IMR-90 (cell line): ENCODE measurements at regions not wholly inside any gene's neighbourhood (a gene's known extent, or its start where the extent isn't known, plus 50 kb on each side); places are given as distances from the start of the nearest gene placed in this dataset.

Experiments
- ATAC-seq: fragments of 200-7000 bp; cut with Tn5 transposase; 2 replicates; pipeline ENCODE4 v1.9.1; 2020; ENCODE audit warnings: low read depth, mild to moderate bottlenecking, moderate library complexity
- BruUV-seq: library from RNA; stranded (reverse); fragments of 400-500 nt; replicated peaks from 2 replicates; lab custom pipeline; 2021; lab: Mats Ljungman, UMichigan
- CTCF ChIA-PET: fragments of 300-600 bp; formaldehyde crosslinking; extraction: SDS; loops from one replicate; lab custom pipeline; 2021; ENCODE audit warnings: antibody characterized with exemption; lab: Yijun Ruan, JAX
- POLR2A ChIA-PET: fragments of 300-600 bp; sonication (Branson Sonifier 250); formaldehyde crosslinking; loops from one replicate; lab custom pipeline; 2022; ENCODE audit warnings: antibody characterized with exemption; ENCODE audit not compliant: unreplicated experiment; lab: Charles Lee
- DNase-seq: peaks from one replicate; pipeline ENCODE4 v3.0.0; 2013
- H2AFZ ChIP-seq: replicated peaks from 2 replicates; pipeline ENCODE3; 2013; ENCODE audit warnings: low read length, mild to moderate bottlenecking; ENCODE audit not compliant: poor library complexity
- H2AK5ac ChIP-seq: 2 replicates; pipeline ENCODE4 v1.6.1; 2013; ENCODE audit warnings: low read depth, low read length, inconsistent platforms
- H2AK9ac ChIP-seq: replicated peaks from 2 replicates; pipeline ENCODE3; 2013; ENCODE audit warnings: mild to moderate bottlenecking, low read depth, low read length, moderate library complexity; ENCODE audit not compliant: poor library complexity
- H2BK120ac ChIP-seq: 2 replicates; pipeline ENCODE4 v1.6.1; 2013; ENCODE audit warnings: low read depth, low read length, inconsistent platforms
- H2BK15ac ChIP-seq: 3 replicates; pipeline ENCODE4 v1.6.1; 2013; ENCODE audit warnings: low read depth, low read length, inconsistent platforms
- H2BK20ac ChIP-seq: 2 replicates; pipeline ENCODE4 v1.6.1; 2013; ENCODE audit warnings: low read depth, mild to moderate bottlenecking, inconsistent platforms, low read length, moderate library complexity
- H2BK5ac ChIP-seq: 2 replicates; pipeline ENCODE4 v1.6.1; 2013; ENCODE audit warnings: mild to moderate bottlenecking, low read depth, low read length, inconsistent platforms; ENCODE audit not compliant: poor library complexity, severe bottlenecking
- H3K14ac ChIP-seq: replicated peaks from 2 replicates; pipeline ENCODE4 v1.6.1; 2013; ENCODE audit warnings: low read depth, low read length, inconsistent platforms
- H3K18ac ChIP-seq: 2 replicates; pipeline ENCODE4 v1.6.1; 2013; ENCODE audit warnings: low read depth, low read length, control low read depth
- H3K23ac ChIP-seq: 2 replicates; pipeline ENCODE4 v1.6.1; 2013; ENCODE audit warnings: low read depth, low read length, inconsistent platforms
- H3K27ac ChIP-seq: 2 replicates; pipeline ENCODE4 v1.5.1; 2013; ENCODE audit warnings: mild to moderate bottlenecking, control low read depth, low read length; ENCODE audit not compliant: insufficient read depth
- H3K27me3 ChIP-seq: 2 replicates; pipeline ENCODE4 v1.6.1; 2013; ENCODE audit warnings: low read length; ENCODE audit not compliant: control insufficient read depth, insufficient read depth
- H3K36me3 ChIP-seq: 2 replicates; pipeline ENCODE4 v1.6.1; 2013; ENCODE audit warnings: low read length, mixed read lengths; ENCODE audit not compliant: control insufficient read depth, insufficient read depth
- H3K4ac ChIP-seq: 2 replicates; pipeline ENCODE4 v1.6.1; 2013; ENCODE audit warnings: low read depth, low read length, inconsistent platforms
- H3K4me1 ChIP-seq: 2 replicates; pipeline ENCODE4 v1.6.1; 2013; ENCODE audit warnings: low read length, mixed read lengths; ENCODE audit not compliant: control insufficient read depth, insufficient read depth
- H3K4me2 ChIP-seq: 2 replicates; pipeline ENCODE4 v1.6.1; 2013; ENCODE audit warnings: low read depth, mild to moderate bottlenecking, control low read depth, low read length, moderate library complexity
- H3K4me3 ChIP-seq: 2 replicates; pipeline ENCODE4 v1.5.1; 2013; ENCODE audit warnings: low read depth, mild to moderate bottlenecking, control low read depth, low read length, moderate library complexity; ENCODE audit not compliant: insufficient read depth
- H3K56ac ChIP-seq: 2 replicates; pipeline ENCODE4 v1.6.1; 2013; ENCODE audit warnings: low read length, inconsistent platforms; ENCODE audit not compliant: insufficient read depth; ENCODE audit errors: extremely low read depth
- H3K79me1 ChIP-seq, 2 experiments: 2 replicates each; pipeline ENCODE4 v1.6.1; 2013; ENCODE audit warnings: low read length in 2 of 2, inconsistent platforms in 1 of 2, low read depth in 1 of 2
- H3K9ac ChIP-seq: 2 replicates; pipeline ENCODE4 v1.6.1; 2013; ENCODE audit warnings: low read depth, low read length, control low read depth
- H3K9me1 ChIP-seq: 2 replicates; pipeline ENCODE4 v1.6.1; 2013; ENCODE audit warnings: low read length, inconsistent platforms; ENCODE audit not compliant: insufficient read depth
- H3K9me3 ChIP-seq: 2 replicates; pipeline ENCODE4 v1.6.1; 2013; ENCODE audit warnings: low read length; ENCODE audit not compliant: control insufficient read depth, insufficient read depth
- H4K20me1 ChIP-seq: 2 replicates; pipeline ENCODE4 v1.6.1; 2013; ENCODE audit warnings: low read length, inconsistent platforms; ENCODE audit not compliant: insufficient read depth
- H4K5ac ChIP-seq: 2 replicates; pipeline ENCODE4 v1.6.1; 2013; ENCODE audit warnings: mild to moderate bottlenecking, low read depth, low read length, control low read depth
- H4K8ac ChIP-seq, 2 experiments: 2 replicates each; pipeline ENCODE4 v1.6.1; 2013; ENCODE audit warnings: low read depth in 2 of 2, low read length in 2 of 2, control low read depth in 1 of 2, inconsistent platforms in 1 of 2
- H4K91ac ChIP-seq: 2 replicates; pipeline ENCODE4 v1.6.1; 2013; ENCODE audit warnings: low read depth, low read length, inconsistent platforms; ENCODE audit not compliant: insufficient read depth
- FOS ChIP-seq: fragments of 150-350 bp; IDR thresholded peaks from 2 replicates; pipeline ENCODE4 v1.6.1; 2016; ENCODE audit warnings: low read depth, low read length
- MAZ ChIP-seq: IDR thresholded peaks from 2 replicates; pipeline ENCODE4 v1.6.1; 2012; ENCODE audit warnings: low read depth, mild to moderate bottlenecking, low read length, improper control_type of control experiment, moderate library complexity, borderline replicate concordance
- MXI1 ChIP-seq: IDR thresholded peaks from 2 replicates; pipeline ENCODE4 v1.6.1; 2012; ENCODE audit warnings: low read depth, mild to moderate bottlenecking, low read length, moderate library complexity, borderline replicate concordance
- NFE2L2 ChIP-seq: fragments of 150-350 bp; IDR thresholded peaks from 2 replicates; pipeline ENCODE4 v1.6.1; 2016; ENCODE audit warnings: low read depth, mild to moderate bottlenecking, low read length
- POLR2A ChIP-seq: IDR thresholded peaks from 2 replicates; pipeline ENCODE4 v1.6.1; 2012; ENCODE audit warnings: mild to moderate bottlenecking, low read depth, low read length
- RAD21 ChIP-seq: IDR thresholded peaks from 2 replicates; pipeline ENCODE4 v1.6.1; 2012; ENCODE audit warnings: low read length, improper control_type of control experiment
- SMC3 ChIP-seq: fragments of 150-350 bp; IDR thresholded peaks from 2 replicates; pipeline ENCODE4 v1.6.1; 2016; ENCODE audit warnings: low read depth, mild to moderate bottlenecking, antibody characterized with exemption, low read length, moderate library complexity
- WGBS, 2 experiments: methylation state at CpG; one replicate each; pipeline versions ENCODE4 v1.1.5 to v1.1.7; 2013; ENCODE audit warnings: missing lambda C conversion rate in 2 of 2; ENCODE audit not compliant: insufficient read length in 1 of 2; ENCODE audit errors: extremely low coverage in 2 of 2; 5-methylcytosine and 5-hydroxymethylcytosine counted together
- dilution Hi-C: fragments of 300-500 bp; cut with HindIII; formaldehyde crosslinking; loops from one replicate; pipeline ENCODE4 v1.14.3; 2018; ENCODE audit warnings: low sequenced_read_pairs; ENCODE audit not compliant: unreplicated experiment
- in situ Hi-C: fragments of 300-500 bp; cut with MboI; formaldehyde crosslinking; loops from 3 replicates; pipeline ENCODE4 v1.14.3; 2019; ENCODE audit warnings: low sequenced_read_pairs, inconsistent platforms, mixed read lengths
- intact Hi-C: fragments of 100-400 bp; cut with micrococcal nuclease; formaldehyde crosslinking; loops from 2 replicates; pipeline ENCODE4 v1.10.0; 2022

- peak overlapping the region; percentile 29; the same call in 1 of the 2 replicates for H3K27ac ChIP-seq
- no peak overlapping the region for H3K14ac ChIP-seq
- peak overlapping the region; percentile 80 for H2BK120ac ChIP-seq
Observed at GRCh38 chr2:9076210-9076609, 72.7 kb upstream of the MBOAT2 start.

More at GRCh38 chr2:9076210-9076609, 72.7 kb upstream of the MBOAT2 start:
- H3K9me1 ChIP-seq = peaks cover 12% of the 10 kb centered on the region
- no peaks in the 10 kb centered on the region for H3K27me3 ChIP-seq
- no peak overlapping the region for H4K5ac ChIP-seq
- H3K4me2 ChIP-seq = peak overlapping the region; percentile 39; the same call in 1 of the 2 replicates
- no peaks in the 10 kb centered on the region for H3K36me3 ChIP-seq
- dilution Hi-C loops (no loop called here), intact Hi-C loops (no loop called here), in situ Hi-C loops (no loop called here)
- no CpG with 5 or more reads among the region's 1 CpG for WGBS, 2 experiments
- peak overlapping the region; percentile 18; the same call in 1 of the 2 replicates for H3K18ac ChIP-seq
- H3K4ac ChIP-seq = peak overlapping the region; percentile 36; the same call in 1 of the 2 replicates
- ChIA-PET CTCF (no interaction called here), POLR2A (no interaction called here)
- H2BK15ac ChIP-seq = peak overlapping the region; percentile 35; the same call in 1 of the 3 replicates
- peak overlapping the region; percentile 43 for H2BK5ac ChIP-seq
- no peak overlapping the region for H2AK9ac ChIP-seq
- H4K20me1 ChIP-seq = no peaks in the 10 kb centered on the region
- H3K79me1 ChIP-seq = no peaks in the 10 kb centered on the region; a peak in 1 of 4 replicates
- peak overlapping the region in 1 of 2 experiments; percentile 29; a peak in 1 of 4 replicates for H4K8ac ChIP-seq
- no peaks in the 10 kb centered on the region for H3K9me3 ChIP-seq
- no peak overlapping the region for H2AFZ ChIP-seq
- no peak overlapping the region for H3K9ac ChIP-seq
- H4K91ac ChIP-seq = 0 out of 2 replicates have a peak overlapping the region, but pooled peaks have one; percentile 20
- peaks cover 12% of the 10 kb centered on the region for H3K4me1 ChIP-seq
- no peak overlapping the region for H3K56ac ChIP-seq
- DNase-seq (peak; percentile 70), ATAC-seq (peak; percentile 90)
- TF ChIP-seq SMC3 (no peak), NFE2L2 (no peak), RAD21 (no peak), MXI1 (no peak), MAZ (no peak), POLR2A (no peak), FOS (no peak)
- no peak overlapping the region for H3K4me3 ChIP-seq
- peak overlapping the region; percentile 65; the same call in 1 of the 2 replicates for H2BK20ac ChIP-seq
- BruUV-seq = no TSS peak
- H2AK5ac ChIP-seq = no peak overlapping the region
- H3K23ac ChIP-seq = no peak overlapping the region
